ENCODE measurements at regions not wholly inside any gene's neighbourhood (a gene's known extent, or its start where the extent isn't known, plus 50 kb on each side); places are given as distances from the start of the nearest gene placed in this dataset.

- TF ChIP-seq CTCF (CRISPR knock-in tag; IDR thresholded peaks at IDR 0.05) = no peak
- TF ChIP-seq ZBTB8A (CRISPR knock-in tag; IDR thresholded peaks at IDR 0.05; ENCODE audit: borderline replicate concordance, low read depth) = no peak
- TF ChIP-seq GATA4 (IDR thresholded peaks at IDR 0.05; ENCODE audit: borderline replicate concordance, low read depth) = no peak
- TF ChIP-seq PLRG1 (conservative IDR thresholded peaks at IDR 0.05) = no peak
- no peak for TF ChIP-seq HDAC1 (CRISPR knock-in tag; IDR thresholded peaks at IDR 0.05)
- no peak for TF ChIP-seq MAX (IDR thresholded peaks at IDR 0.05)
- TF ChIP-seq POLR2AphosphoS2 (IDR thresholded peaks at IDR 0.05; ENCODE audit: low read depth, low read length) = no peak
- TF ChIP-seq ZNF687 (CRISPR knock-in tag; IDR thresholded peaks at IDR 0.05) = no peak
- TF ChIP-seq CHD2 (IDR thresholded peaks at IDR 0.05; ENCODE audit: low read depth, low read length) = no peak
- TF ChIP-seq FIP1L1 (IDR thresholded peaks at IDR 0.05; ENCODE audit: borderline replicate concordance, insufficient read depth, low read depth, low read length) = no peak
- no peak for TF ChIP-seq TCF7L2 (IDR thresholded peaks at IDR 0.05; ENCODE audit: low read depth, low read length)
- no peak for TF ChIP-seq EZH2 (conservative IDR thresholded peaks at IDR 0.05; ENCODE audit: low read depth, low read length)
Observed at GRCh38 chr2:215677481-215677880, 241.6 kb upstream of the FN1 start.

All from HepG2 (cell line).